ENCODE measurements at regions not wholly inside any gene's neighbourhood (a gene's known extent, or its start where the extent isn't known, plus 50 kb on each side); places are given as distances from the start of the nearest gene placed in this dataset.

- Histone ChIP-seq H3K4me3 (no peak overlapping the region), H3K4me1 (no peaks in the 10 kb centered on the region), H3K9me3 (no peaks in the 10 kb centered on the region), H3K27me3 (no peaks in the 10 kb centered on the region), H3K27ac (no peak overlapping the region), H3K36me3 (no peaks in the 10 kb centered on the region)
- TF ChIP-seq POLR2A (IDR thresholded peaks at IDR 0.05) (no peak), CTCF (IDR thresholded peaks at IDR 0.05) (no peak)
- DNase-seq, result no peak
- intact Hi-C loops (cut with DNase I; ENCODE audit: low total_unique reads), result no loop called here
Observed at GRCh38 chr3:72210261-72210660, 425.3 kb upstream of the PROK2 start.

DNA sequence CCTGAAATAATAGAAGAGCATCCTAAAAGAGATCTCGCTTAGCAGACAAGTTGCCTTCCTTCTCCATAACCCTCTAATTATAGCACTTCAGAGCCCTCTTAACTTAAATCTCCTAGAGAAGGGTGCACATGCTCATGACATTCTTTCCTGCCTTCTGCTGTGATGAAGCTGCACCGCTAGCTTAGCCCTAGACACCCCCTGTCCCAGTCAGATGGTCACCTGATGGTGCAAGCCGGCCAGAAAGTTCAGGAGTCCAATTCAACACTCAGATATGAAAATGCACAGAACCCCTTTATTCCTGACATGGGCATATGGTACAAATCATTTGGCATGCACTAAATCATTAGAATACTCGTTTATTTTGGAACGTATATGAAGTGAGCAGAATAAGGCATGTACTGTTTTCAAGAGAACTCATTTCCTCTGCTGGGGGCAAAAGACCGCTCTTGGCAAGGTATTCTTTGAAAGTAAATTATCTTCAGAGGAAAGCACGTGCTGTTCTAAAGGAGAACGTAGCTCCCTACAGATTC, 420.4 kb upstream of the PROK2 start:
- H3K4me3 ChIP-seq, result no peak overlapping the region
- H3K27me3 ChIP-seq, result no peaks in the 10 kb centered on the region
- DNase-seq, result no peak
- H3K36me3 ChIP-seq, result no peaks in the 10 kb centered on the region
- intact Hi-C loops (cut with DNase I; ENCODE audit: low total_unique reads), result no loop called here
- H3K9me3 ChIP-seq, result no peaks in the 10 kb centered on the region
- no peak for TF ChIP-seq CTCF (IDR thresholded peaks at IDR 0.05)
- TF ChIP-seq POLR2A (IDR thresholded peaks at IDR 0.05), result no peak
- no peaks in the 10 kb centered on the region for H3K4me1 ChIP-seq
- H3K27ac ChIP-seq, result no peak overlapping the region

GRCh38 chr3:72204452-72204851, 419.5 kb upstream of the PROK2 start:
- Histone ChIP-seq H3K27me3 (no peaks in the 10 kb centered on the region), H3K27ac (no peak overlapping the region), H3K4me1 (no peaks in the 10 kb centered on the region), H3K4me3 (no peak overlapping the region), H3K36me3 (no peaks in the 10 kb centered on the region), H3K9me3 (no peaks in the 10 kb centered on the region)
- intact Hi-C loops (cut with DNase I; ENCODE audit: low total_unique reads), result no loop called here
- TF ChIP-seq POLR2A (IDR thresholded peaks at IDR 0.05) (no peak), CTCF (IDR thresholded peaks at IDR 0.05) (no peak)
- DNase-seq, result no peak

DNA sequence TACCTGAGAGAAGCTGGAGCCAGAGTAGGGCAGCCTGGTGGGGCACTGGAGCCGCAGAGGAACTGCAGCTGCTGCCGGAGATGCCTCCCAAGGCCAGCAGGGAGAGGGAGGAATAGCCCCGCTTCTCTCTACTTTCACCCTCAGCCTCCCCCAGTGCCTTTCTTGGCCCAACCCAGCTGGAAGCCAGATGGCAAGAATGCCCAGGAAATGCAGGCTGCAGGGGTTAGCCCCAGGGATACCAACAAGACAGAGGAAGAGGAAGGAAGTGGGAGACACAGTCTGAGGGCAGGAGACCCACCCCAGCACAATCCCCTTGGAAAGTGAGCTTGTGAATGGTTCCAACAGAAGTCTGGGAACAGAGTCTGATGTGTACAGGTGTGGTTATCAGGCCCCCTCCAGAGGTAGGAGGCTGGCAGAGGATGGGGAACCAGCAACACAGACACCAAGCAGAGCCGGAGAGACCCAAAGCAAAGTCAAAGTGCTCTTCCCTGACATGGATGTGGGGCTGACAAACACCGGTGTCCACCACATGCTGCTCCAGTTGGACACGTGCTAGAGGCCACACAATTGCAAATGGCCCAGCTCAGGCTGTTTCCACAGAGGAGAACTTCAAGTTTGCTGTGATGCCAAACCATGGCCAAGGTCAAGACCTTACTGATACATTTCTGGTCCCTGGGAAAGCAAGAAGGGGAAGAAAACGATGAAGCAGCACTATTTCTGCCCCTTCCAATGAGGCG, 418.8 kb upstream of the PROK2 start:
- intact Hi-C loops (cut with DNase I; ENCODE audit: low total_unique reads), result no loop called here
- Histone ChIP-seq H3K36me3 (no peaks in the 10 kb centered on the region), H3K27ac (no peak overlapping the region), H3K4me1 (no peaks in the 10 kb centered on the region), H3K4me3 (no peak overlapping the region), H3K27me3 (no peaks in the 10 kb centered on the region), H3K9me3 (no peaks in the 10 kb centered on the region)
- TF ChIP-seq POLR2A (IDR thresholded peaks at IDR 0.05), result no peak
- TF ChIP-seq CTCF (IDR thresholded peaks at IDR 0.05), result no peak
- no peak for DNase-seq

DNA sequence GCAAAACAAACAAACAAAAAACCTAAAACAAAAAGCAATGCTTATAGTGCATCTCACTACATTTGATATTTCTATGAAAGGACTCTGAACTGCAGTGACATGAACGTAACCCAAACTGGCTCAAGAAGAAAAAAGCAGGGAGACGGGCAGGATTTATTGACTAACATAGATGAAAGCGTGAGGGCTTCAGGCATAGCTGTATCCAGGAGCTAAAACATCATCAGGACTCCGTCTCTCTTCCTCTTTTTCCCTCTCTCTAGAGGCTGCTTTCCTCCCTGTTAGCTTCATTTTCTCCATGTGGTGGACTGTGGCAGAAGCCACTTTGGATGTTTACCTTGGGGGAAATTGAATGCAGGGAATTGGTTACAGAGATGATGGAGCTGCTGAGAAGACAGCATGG, 418.2 kb upstream of the PROK2 start:
- intact Hi-C loops (cut with DNase I; ENCODE audit: low total_unique reads), result no loop called here
- no peak for DNase-seq
- no peak overlapping the region for H3K27ac ChIP-seq
- H3K4me1 ChIP-seq, result no peaks in the 10 kb centered on the region
- no peak overlapping the region for H3K4me3 ChIP-seq
- H3K9me3 ChIP-seq, result no peaks in the 10 kb centered on the region
- H3K27me3 ChIP-seq, result no peaks in the 10 kb centered on the region
- no peaks in the 10 kb centered on the region for H3K36me3 ChIP-seq
- TF ChIP-seq CTCF (IDR thresholded peaks at IDR 0.05), result no peak
- TF ChIP-seq POLR2A (IDR thresholded peaks at IDR 0.05), result no peak
